T-helper 1 cell treated with Interleukin-12 subunit alpha and Interleukin-12 subunit beta and Interleukin-4 antibody, amounts not matched to agents 30 μg/mL and 1 μg/mL, for 36 hours (primary cell): ENCODE measurements at regions not wholly inside any gene's neighbourhood (a gene's known extent, or its start where the extent isn't known, plus 50 kb on each side); places are given as distances from the start of the nearest gene placed in this dataset.

Experiments used
- H3K27ac Mint-ChIP-seq: one replicate; pipeline ENCODE4 v1.8.0; 2021; ENCODE audit warnings: mild to moderate bottlenecking, mixed read lengths
- H3K27me3 Mint-ChIP-seq: one replicate; pipeline ENCODE4 v1.8.0; 2021; ENCODE audit warnings: low read depth, mixed read lengths
- H3K36me3 Mint-ChIP-seq: one replicate; pipeline ENCODE4 v1.8.0; 2021; ENCODE audit warnings: low read depth, mixed read lengths
- H3K4me1 Mint-ChIP-seq: one replicate; pipeline ENCODE4 v1.8.0; 2021; ENCODE audit warnings: low read depth, mixed read lengths
- H3K4me3 Mint-ChIP-seq: one replicate; pipeline ENCODE4 v1.8.0; 2021; ENCODE audit warnings: mild to moderate bottlenecking, moderate library complexity, mixed read lengths
- H3K9me3 Mint-ChIP-seq: one replicate; pipeline ENCODE4 v1.8.0; 2021; ENCODE audit warnings: mixed read lengths

- Mint-ChIP-seq H3K36me3 (peaks cover 1% of the 10 kb centered on the region), H3K27ac (no peak overlapping the region), H3K9me3 (peaks cover 5% of the 10 kb centered on the region), H3K27me3 (no peaks in the 10 kb centered on the region), H3K4me1 (peaks cover 5% of the 10 kb centered on the region), H3K4me3 (no peak overlapping the region)
Measured at GRCh38 chr5:82417776-82418607, 139.8 kb upstream of the RPS23 start.

- Mint-ChIP-seq H3K9me3 (no peaks in the 10 kb centered on the region), H3K27me3 (no peaks in the 10 kb centered on the region), H3K4me3 (no peak overlapping the region), H3K36me3 (peaks cover 2% of the 10 kb centered on the region), H3K4me1 (peaks cover 3% of the 10 kb centered on the region), H3K27ac (no peak overlapping the region)
Measured at GRCh38 chr5:82416512-82416911, 138.4 kb upstream of the RPS23 start.

GRCh38 chr5:82414041-82414388 is 135.9 kb upstream of the RPS23 start:
- Mint-ChIP-seq H3K36me3 (peaks cover 2% of the 10 kb centered on the region), H3K27me3 (no peaks in the 10 kb centered on the region), H3K4me1 (peaks cover 3% of the 10 kb centered on the region), H3K4me3 (no peak overlapping the region), H3K9me3 (no peaks in the 10 kb centered on the region), H3K27ac (no peak overlapping the region)

DNA sequence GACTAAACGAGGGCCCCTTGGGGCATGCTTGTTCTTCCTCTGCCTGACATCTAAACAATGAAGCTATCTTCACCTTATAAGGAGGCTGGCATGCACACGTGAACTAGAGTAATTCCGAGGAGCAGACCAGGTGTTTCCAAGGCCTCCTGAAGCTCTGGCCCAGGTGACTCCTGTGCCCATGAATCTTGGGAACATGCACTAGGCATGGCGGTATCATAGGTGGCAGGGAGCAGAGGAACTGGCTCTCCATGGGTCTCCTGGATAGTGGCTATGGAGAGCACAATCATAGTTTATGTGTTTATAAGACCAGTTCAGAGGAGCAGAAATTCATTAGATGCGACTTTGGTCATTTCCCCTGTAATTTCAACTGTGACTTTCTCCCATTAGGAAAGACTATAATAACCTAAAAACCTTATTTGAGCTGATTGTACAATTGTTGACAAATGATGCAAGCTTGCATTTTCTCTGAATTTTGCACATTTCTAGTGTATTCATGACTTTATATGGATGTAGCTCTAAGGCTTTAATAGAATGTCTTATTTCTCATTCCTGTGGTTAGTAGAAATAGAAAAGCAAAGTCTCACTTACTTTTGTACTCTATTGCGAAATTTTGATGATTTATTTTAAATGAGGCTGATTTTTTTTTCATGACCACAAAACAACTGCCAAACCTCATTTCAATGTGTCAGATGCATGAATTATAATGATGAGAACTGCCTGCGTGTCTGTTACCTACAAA is 135.3 kb upstream of the RPS23 start:
- H3K4me1 Mint-ChIP-seq, result peaks cover 3% of the 10 kb centered on the region
- no peak overlapping the region for H3K4me3 Mint-ChIP-seq
- no peak overlapping the region for H3K27ac Mint-ChIP-seq

GRCh38 chr5:82408033-82408432 is 129.9 kb upstream of the RPS23 start:
- Mint-ChIP-seq H3K4me3 (no peak overlapping the region), H3K4me1 (no peaks in the 10 kb centered on the region), H3K36me3 (peaks cover 5% of the 10 kb centered on the region), H3K27me3 (no peaks in the 10 kb centered on the region), H3K9me3 (peaks cover 22% of the 10 kb centered on the region), H3K27ac (no peak overlapping the region)

More for the DNA sequence above, 135.3 kb upstream of the RPS23 start:
- Mint-ChIP-seq H3K36me3 (peaks cover 2% of the 10 kb centered on the region), H3K9me3 (no peaks in the 10 kb centered on the region), H3K27me3 (no peaks in the 10 kb centered on the region)

- peaks cover 34% of the 10 kb centered on the region for H3K9me3 Mint-ChIP-seq
- no peak overlapping the region for H3K27ac Mint-ChIP-seq
- H3K4me3 Mint-ChIP-seq, result no peak overlapping the region
- peaks cover 6% of the 10 kb centered on the region for H3K36me3 Mint-ChIP-seq
- no peaks in the 10 kb centered on the region for H3K4me1 Mint-ChIP-seq
- no peaks in the 10 kb centered on the region for H3K27me3 Mint-ChIP-seq
Measured at GRCh38 chr5:82406205-82406773, 128.1 kb upstream of the RPS23 start.

GRCh38 chr5:82405618-82406204 is 127.6 kb upstream of the RPS23 start:
- Mint-ChIP-seq H3K4me1 (no peaks in the 10 kb centered on the region), H3K36me3 (peaks cover 6% of the 10 kb centered on the region), H3K9me3 (peaks cover 39% of the 10 kb centered on the region), H3K4me3 (no peak overlapping the region), H3K27me3 (no peaks in the 10 kb centered on the region), H3K27ac (no peak overlapping the region)

DNA sequence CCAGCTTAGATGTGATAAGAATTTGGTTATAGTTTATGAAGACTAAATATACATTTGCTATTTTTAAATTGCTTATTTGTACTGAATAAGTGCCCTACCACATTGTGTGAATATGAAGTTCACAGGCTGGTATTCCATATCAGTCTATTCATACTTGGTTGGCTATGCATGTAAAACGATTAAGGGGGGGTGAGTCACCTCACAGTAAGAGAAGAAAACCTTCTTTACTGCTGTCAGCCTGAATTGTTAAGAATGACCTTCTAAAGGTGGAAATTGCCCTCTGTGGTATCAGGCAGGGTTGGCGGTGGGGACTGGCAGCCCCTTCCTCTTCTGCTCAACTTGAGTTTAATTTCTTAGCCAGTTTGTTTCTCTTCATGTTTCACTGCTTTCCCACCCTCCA is 127.0 kb upstream of the RPS23 start:
- H3K4me1 Mint-ChIP-seq, result no peaks in the 10 kb centered on the region

GRCh38 chr5:82404382-82404945 is 126.3 kb upstream of the RPS23 start:
- Mint-ChIP-seq H3K9me3 (peaks cover 39% of the 10 kb centered on the region), H3K4me1 (no peaks in the 10 kb centered on the region), H3K27ac (no peak overlapping the region), H3K27me3 (no peaks in the 10 kb centered on the region), H3K36me3 (peaks cover 6% of the 10 kb centered on the region), H3K4me3 (no peak overlapping the region)

More for the DNA sequence above, 127.0 kb upstream of the RPS23 start:
- Mint-ChIP-seq H3K27me3 (no peaks in the 10 kb centered on the region), H3K4me3 (no peak overlapping the region), H3K27ac (no peak overlapping the region), H3K36me3 (peaks cover 6% of the 10 kb centered on the region), H3K9me3 (peaks cover 39% of the 10 kb centered on the region)

DNA sequence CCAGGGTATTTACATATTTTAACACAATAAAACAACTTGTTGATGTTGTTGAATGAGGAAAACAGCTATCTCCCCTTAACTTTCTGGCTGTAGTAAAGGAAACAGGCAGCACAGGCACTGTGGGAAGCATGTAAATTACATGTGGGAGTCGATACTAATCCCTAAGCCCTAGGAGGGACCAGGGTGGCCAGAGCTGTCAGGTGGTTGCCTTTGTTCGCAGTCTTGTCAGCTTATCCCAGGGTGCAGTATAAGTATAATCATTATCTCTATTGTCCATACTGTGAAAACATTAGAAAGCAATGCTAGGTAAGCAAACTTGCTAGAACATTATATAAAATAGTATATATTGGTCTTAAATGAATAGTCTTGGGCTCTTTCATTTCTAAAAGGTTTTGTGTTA is 125.6 kb upstream of the RPS23 start:
- Mint-ChIP-seq H3K4me3 (no peak overlapping the region), H3K36me3 (peaks cover 6% of the 10 kb centered on the region), H3K27me3 (no peaks in the 10 kb centered on the region), H3K27ac (no peak overlapping the region), H3K9me3 (peaks cover 39% of the 10 kb centered on the region), H3K4me1 (no peaks in the 10 kb centered on the region)

GRCh38 chr5:82403026-82403425 is 124.9 kb upstream of the RPS23 start:
- peaks cover 6% of the 10 kb centered on the region for H3K36me3 Mint-ChIP-seq
- H3K4me3 Mint-ChIP-seq, result no peak overlapping the region
- H3K4me1 Mint-ChIP-seq, result no peaks in the 10 kb centered on the region
- H3K27ac Mint-ChIP-seq, result no peak overlapping the region
- no peaks in the 10 kb centered on the region for H3K27me3 Mint-ChIP-seq
- H3K9me3 Mint-ChIP-seq, result peaks cover 39% of the 10 kb centered on the region

DNA sequence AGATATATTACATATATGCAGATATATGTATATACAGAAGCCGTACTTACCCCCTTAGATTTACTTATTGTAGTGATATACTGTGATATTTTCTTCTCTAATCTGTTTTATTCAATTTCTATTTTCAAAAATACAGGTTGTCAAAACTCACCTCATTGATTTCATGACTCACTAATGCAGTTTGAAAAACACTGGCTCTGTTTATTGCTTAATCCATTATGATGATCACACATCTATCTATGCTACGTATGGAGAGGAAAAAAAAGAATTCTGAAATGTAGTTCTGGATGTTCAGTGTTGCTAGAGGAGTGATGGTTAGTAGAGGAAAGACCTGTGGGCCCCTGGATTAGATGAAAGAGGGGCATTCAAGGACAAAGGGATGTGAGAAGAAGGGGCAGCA is 121.0 kb upstream of the RPS23 start:
- no peaks in the 10 kb centered on the region for H3K4me1 Mint-ChIP-seq
- H3K4me3 Mint-ChIP-seq, result no peak overlapping the region
- H3K27me3 Mint-ChIP-seq, result no peaks in the 10 kb centered on the region
- H3K27ac Mint-ChIP-seq, result no peak overlapping the region
- H3K9me3 Mint-ChIP-seq, result peaks cover 20% of the 10 kb centered on the region
- H3K36me3 Mint-ChIP-seq, result peaks cover 3% of the 10 kb centered on the region

DNA sequence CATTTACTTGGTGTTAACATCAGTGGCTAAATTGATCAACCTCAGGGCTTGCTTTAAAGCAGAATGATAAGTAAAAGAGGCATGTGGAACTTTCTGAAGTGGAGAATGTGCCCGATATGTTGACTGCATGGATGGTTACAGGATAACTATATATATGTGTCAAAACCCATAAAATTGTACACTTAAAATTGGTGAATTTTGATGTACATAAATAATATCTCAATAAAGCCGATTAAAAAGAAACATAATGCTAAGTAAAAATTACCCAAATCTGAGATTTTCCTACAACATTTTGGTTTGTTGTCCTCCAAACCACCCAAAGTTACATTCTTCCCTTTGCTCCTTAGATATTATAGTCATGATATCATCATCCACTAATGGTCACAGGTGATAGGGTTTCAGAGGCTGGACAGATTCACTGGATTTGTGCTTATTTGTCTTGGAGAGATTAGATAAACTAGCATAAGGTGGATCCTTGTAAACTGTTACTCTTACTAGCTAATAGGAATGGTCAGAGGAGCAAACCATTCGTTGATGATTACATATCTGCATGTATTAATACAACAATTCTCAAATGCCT is 119.7 kb upstream of the RPS23 start:
- Mint-ChIP-seq H3K36me3 (peaks cover 3% of the 10 kb centered on the region), H3K9me3 (peaks cover 15% of the 10 kb centered on the region), H3K27ac (no peak overlapping the region), H3K4me3 (no peak overlapping the region), H3K27me3 (no peaks in the 10 kb centered on the region), H3K4me1 (no peaks in the 10 kb centered on the region)

DNA sequence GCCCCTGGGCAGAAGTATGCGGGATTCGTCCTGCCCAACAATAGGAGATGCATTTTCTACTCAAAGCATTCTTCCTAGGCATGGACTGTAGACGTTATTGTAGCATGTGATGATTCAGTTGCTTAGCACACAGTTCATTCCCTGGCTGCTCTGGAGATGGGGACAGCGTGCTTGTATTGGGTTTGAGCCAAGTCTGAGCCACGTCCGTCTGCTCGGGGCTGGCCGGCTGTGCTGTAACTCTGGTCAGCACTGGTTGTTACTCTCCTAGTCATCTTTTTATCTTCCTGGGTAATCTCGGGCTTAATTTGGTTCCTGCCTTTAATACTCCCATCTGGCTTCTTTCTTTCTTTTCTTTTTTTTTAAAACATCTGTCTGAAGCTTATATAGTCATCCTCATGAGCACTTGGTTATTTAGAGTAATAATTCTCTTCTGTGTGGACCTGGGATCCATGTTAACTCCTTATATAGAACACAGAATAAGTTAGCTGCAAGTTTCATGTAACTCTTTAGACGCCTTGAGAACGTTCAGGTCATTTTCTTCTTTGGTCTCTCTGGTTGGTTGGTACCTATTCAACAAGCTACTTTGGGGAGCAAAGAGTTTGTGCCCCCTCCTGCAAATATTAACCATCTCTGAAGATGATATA is 118.8 kb upstream of the RPS23 start:
- Mint-ChIP-seq H3K4me1 (no peaks in the 10 kb centered on the region), H3K27me3 (no peaks in the 10 kb centered on the region), H3K4me3 (no peak overlapping the region), H3K27ac (no peak overlapping the region), H3K36me3 (no peaks in the 10 kb centered on the region), H3K9me3 (peaks cover 9% of the 10 kb centered on the region)
